ENCODE measurements at regions not wholly inside any gene's neighbourhood (a gene's known extent, or its start where the extent isn't known, plus 50 kb on each side); places are given as distances from the start of the nearest gene placed in this dataset.

DNA sequence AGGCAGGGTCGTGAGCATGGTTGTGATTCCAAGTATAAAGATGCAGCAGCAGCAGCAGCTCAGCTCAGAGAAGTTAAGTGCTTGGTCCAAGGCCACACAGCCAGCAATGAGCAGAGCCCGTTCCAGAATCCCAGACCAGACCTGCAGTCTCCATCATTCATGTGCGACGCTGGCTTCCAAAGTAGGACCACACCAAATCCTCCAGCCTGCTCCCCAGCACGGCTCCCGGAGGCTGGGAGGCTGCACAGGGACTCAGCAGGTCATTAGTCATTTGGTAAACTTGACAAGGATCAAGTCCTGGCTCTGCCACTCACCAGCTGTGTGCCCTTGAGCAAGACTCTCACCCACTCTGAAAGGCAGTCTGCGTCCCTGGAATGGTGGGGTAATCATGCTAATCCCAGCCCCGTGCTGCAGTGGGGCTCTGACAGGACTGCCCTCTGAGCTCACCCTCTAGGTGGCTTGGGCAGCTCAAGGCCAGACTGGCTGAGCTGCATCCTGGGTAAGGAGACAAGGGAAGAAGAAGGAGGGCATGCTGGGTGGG, 95.1 kb upstream of the TMEM132E start:
- DNase-seq = no peak
- TF ChIP-seq, protein P1, sequence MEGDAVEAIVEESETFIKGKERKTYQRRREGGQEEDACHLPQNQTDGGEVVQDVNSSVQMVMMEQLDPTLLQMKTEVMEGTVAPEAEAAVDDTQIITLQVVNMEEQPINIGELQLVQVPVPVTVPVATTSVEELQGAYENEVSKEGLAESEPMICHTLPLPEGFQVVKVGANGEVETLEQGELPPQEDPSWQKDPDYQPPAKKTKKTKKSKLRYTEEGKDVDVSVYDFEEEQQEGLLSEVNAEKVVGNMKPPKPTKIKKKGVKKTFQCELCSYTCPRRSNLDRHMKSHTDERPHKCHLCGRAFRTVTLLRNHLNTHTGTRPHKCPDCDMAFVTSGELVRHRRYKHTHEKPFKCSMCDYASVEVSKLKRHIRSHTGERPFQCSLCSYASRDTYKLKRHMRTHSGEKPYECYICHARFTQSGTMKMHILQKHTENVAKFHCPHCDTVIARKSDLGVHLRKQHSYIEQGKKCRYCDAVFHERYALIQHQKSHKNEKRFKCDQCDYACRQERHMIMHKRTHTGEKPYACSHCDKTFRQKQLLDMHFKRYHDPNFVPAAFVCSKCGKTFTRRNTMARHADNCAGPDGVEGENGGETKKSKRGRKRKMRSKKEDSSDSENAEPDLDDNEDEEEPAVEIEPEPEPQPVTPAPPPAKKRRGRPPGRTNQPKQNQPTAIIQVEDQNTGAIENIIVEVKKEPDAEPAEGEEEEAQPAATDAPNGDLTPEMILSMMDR (IDR thresholded peaks at IDR 0.05) = no peak
- Histone ChIP-seq H3K4me3 (no peak overlapping the region), H3K36me3 (ENCODE audit: low read depth) (no peaks in the 10 kb centered on the region), H3K4me1 (ENCODE audit: low read depth) (no peaks in the 10 kb centered on the region), H3K9me3 (no peaks in the 10 kb centered on the region)
- intact Hi-C loops (cut with DNase I, micrococcal nuclease) = no loop called here
- ATAC-seq = no peak

DNA sequence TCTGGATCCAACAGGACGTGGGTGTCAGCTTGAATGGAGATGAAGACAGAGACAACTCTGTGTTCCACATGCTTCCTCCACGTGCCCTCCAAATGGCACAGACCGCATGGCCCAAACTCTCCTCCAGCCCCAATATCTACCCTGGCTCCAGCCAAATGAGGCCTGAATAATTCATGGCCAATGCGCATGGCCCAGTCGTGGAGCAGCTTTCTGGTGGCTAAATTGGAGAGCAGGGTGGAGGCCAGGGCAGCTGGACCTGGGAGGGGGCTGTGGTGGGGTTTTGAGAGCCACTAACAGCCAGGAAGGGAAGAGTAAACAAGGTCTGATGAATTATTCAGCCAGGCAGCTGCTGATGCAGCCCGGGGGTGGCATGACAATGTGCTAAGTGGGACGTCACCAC, 96.7 kb upstream of the TMEM132E start:
- TF ChIP-seq, protein P1 (IDR thresholded peaks at IDR 0.05) = no peak
- DNase-seq (no peak), ATAC-seq (no peak)
- H3K9me3 ChIP-seq = no peaks in the 10 kb centered on the region
- no peaks in the 10 kb centered on the region for H3K4me1 ChIP-seq (ENCODE audit: low read depth)
- H3K36me3 ChIP-seq (ENCODE audit: low read depth) = no peaks in the 10 kb centered on the region
- intact Hi-C loops (cut with DNase I, micrococcal nuclease) = no loop called here
- no peak overlapping the region for H3K4me3 ChIP-seq

- DNase-seq (no peak), ATAC-seq (no peak)
- TF ChIP-seq, protein P1 (IDR thresholded peaks at IDR 0.05) = no peak
- Histone ChIP-seq H3K9me3 (no peaks in the 10 kb centered on the region), H3K4me1 (ENCODE audit: low read depth) (no peaks in the 10 kb centered on the region), H3K36me3 (ENCODE audit: low read depth) (no peaks in the 10 kb centered on the region), H3K4me3 (no peak overlapping the region)
- intact Hi-C loops (cut with DNase I, micrococcal nuclease) = no loop called here
Measured at GRCh38 chr17:34481779-34482178, 97.6 kb upstream of the TMEM132E start.

GRCh38 chr17:34479371-34479770, 100.0 kb upstream of the TMEM132E start:
- no peaks in the 10 kb centered on the region for H3K4me1 ChIP-seq (ENCODE audit: low read depth)
- ATAC-seq = no peak
- H3K9me3 ChIP-seq = no peaks in the 10 kb centered on the region
- DNase-seq = no peak
- H3K36me3 ChIP-seq (ENCODE audit: low read depth) = no peaks in the 10 kb centered on the region
- intact Hi-C loops (cut with DNase I, micrococcal nuclease) = no loop called here
- no peak overlapping the region for H3K4me3 ChIP-seq
- TF ChIP-seq, protein P1 (IDR thresholded peaks at IDR 0.05) = no peak

DNA sequence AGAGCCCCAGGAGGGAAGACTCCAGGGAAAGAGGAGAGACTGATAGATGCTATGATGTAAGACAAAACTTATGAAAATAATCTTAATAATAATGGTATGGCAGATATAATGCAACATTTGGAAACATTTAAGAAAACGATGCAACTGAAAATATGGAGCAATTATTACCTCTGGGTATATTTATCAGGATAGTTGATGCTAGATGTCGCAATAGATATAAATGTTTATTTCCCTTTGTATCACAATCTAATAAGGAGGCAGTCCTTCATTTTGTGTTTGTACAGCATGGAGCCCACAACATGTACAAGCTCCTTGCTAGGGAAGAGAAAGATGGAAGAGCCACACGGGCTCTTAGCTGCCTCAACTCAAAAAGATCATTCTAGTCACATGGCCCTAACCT, 101.1 kb upstream of the TMEM132E start:
- intact Hi-C loops (cut with DNase I, micrococcal nuclease) = no loop called here
- Histone ChIP-seq H3K4me1 (ENCODE audit: low read depth) (no peaks in the 10 kb centered on the region), H3K9me3 (no peaks in the 10 kb centered on the region), H3K36me3 (ENCODE audit: low read depth) (no peaks in the 10 kb centered on the region), H3K4me3 (no peak overlapping the region)
- ATAC-seq (no peak), DNase-seq (no peak)
- TF ChIP-seq, protein P1 (IDR thresholded peaks at IDR 0.05) = no peak

- ATAC-seq (no peak), DNase-seq (no peak)
- H3K4me1 ChIP-seq (ENCODE audit: low read depth) = no peaks in the 10 kb centered on the region
- no peak overlapping the region for H3K4me3 ChIP-seq
- intact Hi-C loops (cut with DNase I, micrococcal nuclease) = no loop called here
- TF ChIP-seq, protein P1 (IDR thresholded peaks at IDR 0.05) = no peak
- no peaks in the 10 kb centered on the region for H3K9me3 ChIP-seq
- H3K36me3 ChIP-seq (ENCODE audit: low read depth) = no peaks in the 10 kb centered on the region
Measured at GRCh38 chr17:34475296-34475695, 104.1 kb upstream of the TMEM132E start.

Measured in mucosa of descending colon (tissue), 3 donors.